GM10248 (cell line): ENCODE measurements at regions not wholly inside any gene's neighbourhood (a gene's known extent, or its start where the extent isn't known, plus 50 kb on each side); places are given as distances from the start of the nearest gene placed in this dataset.

ENCODE experiments used
- CTCF ChIA-PET: fragments of 300-600 bp; sonication (Branson Sonifier 250); formaldehyde crosslinking; extraction: SDS; loops from one replicate; lab custom pipeline; 2021; ENCODE audit warnings: antibody characterized with exemption; lab: Yijun Ruan, JAX
- POLR2A ChIA-PET: fragments of 350-650 bp; sonication (Branson Sonifier 250); formaldehyde crosslinking; extraction: SDS; loops from one replicate; lab custom pipeline; 2020; ENCODE audit warnings: antibody characterized with exemption; lab: Yijun Ruan, JAX
- DNase-seq: peaks from one replicate; pipeline ENCODE4 v3.0.0; 2012; ENCODE audit errors: extremely low spot score
- CTCF ChIP-seq: IDR thresholded peaks from 2 replicates; pipeline ENCODE4 v1.5.1; 2012; ENCODE audit warnings: mild to moderate bottlenecking, low read depth; ENCODE audit errors: extremely low read depth, missing control alignments, control extremely low read depth

DNA sequence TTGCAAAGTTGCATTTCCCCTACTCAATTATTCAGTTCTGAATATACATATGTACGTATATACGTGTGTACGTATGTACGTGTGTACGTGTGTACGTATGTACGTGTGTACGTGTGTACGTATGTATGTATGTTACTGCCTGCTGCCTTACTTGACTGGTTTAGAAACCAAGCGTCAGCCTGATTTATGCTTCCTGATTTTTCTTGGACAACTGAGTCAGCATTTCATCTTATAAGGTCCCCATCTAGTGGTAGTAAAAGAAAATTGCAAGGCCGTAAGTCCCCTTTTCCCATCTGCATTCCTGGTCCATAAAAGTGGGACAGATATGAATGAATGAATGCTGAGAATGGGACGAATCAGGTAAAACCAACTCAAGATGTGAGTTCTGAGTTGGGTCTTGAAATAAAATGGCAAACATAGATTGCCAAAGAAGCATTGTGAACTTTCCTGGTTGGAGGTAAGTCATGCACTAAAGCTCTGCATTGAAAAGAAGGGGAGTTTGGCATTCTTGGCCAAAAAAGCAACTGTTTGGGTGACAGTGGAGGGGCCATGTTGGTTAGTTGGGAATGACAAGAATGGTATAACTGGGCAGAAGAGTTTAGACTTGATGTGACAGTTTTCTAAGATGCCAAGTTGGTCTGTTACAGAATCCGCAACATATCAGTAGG lies 76.4 kb upstream of the DNAH14 start:
- CTCF ChIA-PET = interaction anchor here (0.7 to 10.5 kb wide), 21 partner anchors 9 to 338 kb away, joined by 3 to 144 read pairs (median 7); no protein-coding TSS in a partner anchor
- TF ChIP-seq CTCF = peak; percentile 59
- DNase-seq = peak; percentile 22
- POLR2A ChIA-PET = no interaction called here

DNA sequence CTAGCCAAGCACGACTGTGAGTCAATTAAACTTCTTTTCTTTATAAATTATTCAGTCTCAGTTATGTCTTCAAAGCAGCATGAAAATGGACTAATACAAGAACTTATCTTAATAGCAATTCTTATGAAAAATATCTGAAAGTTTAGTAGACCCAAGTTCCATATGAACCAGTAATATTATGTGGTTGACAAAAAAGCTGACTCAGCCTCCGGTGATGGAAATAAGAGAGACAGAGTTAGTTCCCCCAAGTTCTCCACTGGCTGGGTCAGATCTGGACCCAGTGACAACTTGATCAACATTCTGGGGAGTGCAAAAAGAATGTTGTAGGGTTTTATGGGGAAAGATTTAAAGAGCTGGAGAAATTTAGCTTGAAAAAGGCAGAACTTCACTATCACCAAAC lies 72.5 kb upstream of the DNAH14 start:
- ChIA-PET CTCF (interaction anchor here (0.6 to 10.5 kb wide), 7 partner anchors 8 to 342 kb away, joined by 3 to 144 read pairs (median 4); no protein-coding TSS in a partner anchor), POLR2A (no interaction called here)
- no peak for TF ChIP-seq CTCF
- DNase-seq = no peak

- CTCF ChIA-PET = interaction anchor here (1.4 to 6.3 kb wide), 2 partner anchors 8 to 12 kb away, joined by 3 to 36 read pairs; no protein-coding TSS in a partner anchor
Measured at GRCh38 chr1:224859651-224860050, 69.8 kb upstream of the DNAH14 start.

GRCh38 chr1:224860488-224861338 lies 68.8 kb upstream of the DNAH14 start:
- CTCF ChIA-PET = interaction anchor here (1.4 to 6.3 kb wide), 2 partner anchors 9 to 11 kb away, joined by 3 to 36 read pairs; no protein-coding TSS in a partner anchor
- no peak for DNase-seq
- TF ChIP-seq CTCF = no peak
- POLR2A ChIA-PET = no interaction called here

More at GRCh38 chr1:224859651-224860050, 69.8 kb upstream of the DNAH14 start:
- TF ChIP-seq CTCF = no peak
- no peak for DNase-seq
- POLR2A ChIA-PET = no interaction called here

DNA sequence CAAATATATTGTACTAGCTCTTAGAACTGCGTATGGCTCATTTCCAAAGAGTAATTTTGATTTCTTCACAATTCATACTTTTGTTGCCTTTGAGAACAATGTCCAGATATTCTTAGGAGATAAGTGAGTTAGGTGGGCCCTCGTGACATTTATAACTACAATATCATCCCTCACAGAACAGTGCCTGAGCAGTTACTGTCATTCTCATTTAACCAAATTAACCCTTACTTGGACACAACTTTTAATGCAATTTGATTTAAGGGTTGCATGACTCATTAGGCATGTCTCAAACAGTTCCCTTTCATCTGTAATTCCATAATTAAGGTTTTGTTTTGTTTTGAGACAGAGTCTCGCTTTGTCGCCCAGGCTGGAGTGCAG lies 68.1 kb upstream of the DNAH14 start:
- CTCF ChIA-PET = interaction anchor here (6.3 kb wide), 1 partner anchor 10 kb away, joined by 36 read pairs; no protein-coding TSS in a partner anchor
- no peak for DNase-seq
- TF ChIP-seq CTCF = no peak
- POLR2A ChIA-PET = no interaction called here

DNA sequence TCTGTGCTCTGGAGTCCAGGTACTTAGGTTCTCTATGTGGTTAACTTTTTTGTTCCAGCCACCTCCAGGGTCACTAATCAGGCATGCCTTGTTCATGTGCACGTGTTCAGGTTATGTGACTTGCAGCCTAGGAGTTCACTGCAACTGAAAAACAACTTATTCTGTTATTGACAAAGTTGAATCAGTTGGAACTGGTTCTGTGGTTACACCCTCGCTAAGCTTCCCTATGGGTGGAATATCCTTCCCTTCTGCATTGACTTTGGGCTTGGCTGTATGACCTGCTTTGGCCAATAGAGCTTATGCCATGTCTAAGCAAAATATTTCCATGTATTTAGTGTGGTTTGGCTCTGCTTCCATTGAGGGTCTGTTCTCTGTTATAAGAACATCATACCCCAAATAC lies 66.0 kb upstream of the DNAH14 start:
- ChIA-PET CTCF (interaction anchor here (2.2 to 6.3 kb wide), 3 partner anchors 10 to 12 kb away, joined by 10 to 36 read pairs (median 12); no protein-coding TSS in a partner anchor), POLR2A (no interaction called here)
- no peak for TF ChIP-seq CTCF
- DNase-seq = no peak
